ENCODE measurements at regions not wholly inside any gene's neighbourhood (a gene's known extent, or its start where the extent isn't known, plus 50 kb on each side); places are given as distances from the start of the nearest gene placed in this dataset.

DNA sequence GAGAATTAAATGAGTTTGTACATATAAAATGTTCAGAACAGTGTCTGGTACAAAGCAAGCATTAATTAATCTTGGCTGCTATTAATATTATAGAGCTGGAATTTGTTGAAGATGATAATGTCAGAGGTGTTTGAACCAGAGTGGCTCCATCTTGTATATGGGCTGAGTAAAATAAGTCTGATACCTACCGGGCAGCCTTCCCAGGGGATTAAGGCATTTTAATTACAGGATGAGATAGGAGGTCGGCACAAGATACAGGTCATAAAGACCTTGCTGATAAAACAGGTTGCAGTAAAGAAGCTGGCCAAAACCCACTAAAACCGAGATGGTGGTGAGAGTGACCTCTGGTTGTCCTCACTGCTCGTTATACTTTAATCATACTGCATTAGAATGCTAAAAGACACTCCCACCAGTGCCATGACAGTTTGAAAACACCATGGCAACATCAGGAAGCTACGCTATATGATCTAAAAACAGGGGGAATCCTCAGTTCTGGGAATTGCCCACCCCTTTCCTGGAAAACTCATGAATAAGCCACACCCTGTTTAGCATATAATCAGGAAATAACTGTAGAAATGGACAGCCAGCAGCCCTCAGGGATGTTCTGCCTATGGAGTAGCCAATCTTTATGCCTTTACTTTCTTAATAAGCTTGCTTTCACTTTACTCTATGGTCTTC, 90.2 kb downstream of the PLK2 start:
- Histone ChIP-seq H3K9ac (ENCODE audit: low read length) (no peak overlapping the region), H3K4me1 (ENCODE audit: control insufficient read depth, insufficient read depth, low read length) (no peaks in the 10 kb centered on the region), H3K36me3 (ENCODE audit: control insufficient read depth, insufficient read depth, low read length) (no peaks in the 10 kb centered on the region), H3K4me3 (ENCODE audit: low read length) (no peak overlapping the region), H3K27me3 (ENCODE audit: control insufficient read depth, insufficient read depth, low read length) (no peaks in the 10 kb centered on the region), H3K27ac (ENCODE audit: low read depth, low read length) (no peak overlapping the region)

DNA sequence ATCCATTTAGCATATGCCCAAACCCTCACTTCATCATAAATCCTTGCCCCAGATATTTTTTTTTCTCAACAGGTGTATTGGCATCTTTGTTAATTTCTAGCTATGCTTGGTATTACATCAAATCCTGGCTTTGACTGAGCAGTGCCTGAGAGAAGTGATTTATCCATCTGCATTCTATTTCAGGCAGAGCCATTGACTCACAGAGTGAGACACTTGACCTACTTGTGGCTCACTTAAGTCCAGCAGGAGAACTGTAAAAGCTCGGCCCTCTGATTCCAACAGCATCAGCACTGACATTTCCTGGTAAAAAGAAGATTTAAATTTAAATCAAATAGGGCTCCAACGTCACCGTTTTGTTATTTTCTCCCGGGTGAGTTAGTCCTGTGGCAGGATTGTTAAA, 93.4 kb downstream of the PLK2 start:
- no peak overlapping the region for H3K27ac ChIP-seq (ENCODE audit: low read depth, low read length)
- H3K27me3 ChIP-seq (ENCODE audit: control insufficient read depth, insufficient read depth, low read length), result no peaks in the 10 kb centered on the region
- H3K9ac ChIP-seq (ENCODE audit: low read length), result no peak overlapping the region
- no peaks in the 10 kb centered on the region for H3K36me3 ChIP-seq (ENCODE audit: control insufficient read depth, insufficient read depth, low read length)
- no peak overlapping the region for H3K4me3 ChIP-seq (ENCODE audit: low read length)
- H3K4me1 ChIP-seq (ENCODE audit: control insufficient read depth, insufficient read depth, low read length), result no peaks in the 10 kb centered on the region

DNA sequence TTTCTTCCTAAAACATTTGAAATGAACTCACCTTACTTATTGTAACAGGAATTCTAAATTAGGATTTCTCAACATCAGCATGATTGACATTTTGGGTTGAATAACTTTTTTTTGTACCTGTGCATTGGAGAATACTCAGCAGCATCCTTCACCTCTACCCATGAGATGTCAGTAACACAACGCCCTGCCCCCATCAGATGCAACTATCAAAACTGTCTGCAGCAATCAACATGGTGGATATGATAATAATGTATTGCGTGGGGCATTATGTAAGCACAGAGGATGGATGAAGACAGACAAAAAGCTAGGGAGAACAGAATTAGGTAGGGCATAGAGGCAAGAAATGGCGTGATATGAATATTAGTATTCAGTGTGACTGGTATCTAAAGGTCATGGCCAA, 94.1 kb downstream of the PLK2 start:
- H3K27ac ChIP-seq (ENCODE audit: low read depth, low read length), result no peak overlapping the region
- no peaks in the 10 kb centered on the region for H3K27me3 ChIP-seq (ENCODE audit: control insufficient read depth, insufficient read depth, low read length)
- no peak overlapping the region for H3K9ac ChIP-seq (ENCODE audit: low read length)
- no peaks in the 10 kb centered on the region for H3K4me1 ChIP-seq (ENCODE audit: control insufficient read depth, insufficient read depth, low read length)
- H3K36me3 ChIP-seq (ENCODE audit: control insufficient read depth, insufficient read depth, low read length), result no peaks in the 10 kb centered on the region
- H3K4me3 ChIP-seq (ENCODE audit: low read length), result no peak overlapping the region

DNA sequence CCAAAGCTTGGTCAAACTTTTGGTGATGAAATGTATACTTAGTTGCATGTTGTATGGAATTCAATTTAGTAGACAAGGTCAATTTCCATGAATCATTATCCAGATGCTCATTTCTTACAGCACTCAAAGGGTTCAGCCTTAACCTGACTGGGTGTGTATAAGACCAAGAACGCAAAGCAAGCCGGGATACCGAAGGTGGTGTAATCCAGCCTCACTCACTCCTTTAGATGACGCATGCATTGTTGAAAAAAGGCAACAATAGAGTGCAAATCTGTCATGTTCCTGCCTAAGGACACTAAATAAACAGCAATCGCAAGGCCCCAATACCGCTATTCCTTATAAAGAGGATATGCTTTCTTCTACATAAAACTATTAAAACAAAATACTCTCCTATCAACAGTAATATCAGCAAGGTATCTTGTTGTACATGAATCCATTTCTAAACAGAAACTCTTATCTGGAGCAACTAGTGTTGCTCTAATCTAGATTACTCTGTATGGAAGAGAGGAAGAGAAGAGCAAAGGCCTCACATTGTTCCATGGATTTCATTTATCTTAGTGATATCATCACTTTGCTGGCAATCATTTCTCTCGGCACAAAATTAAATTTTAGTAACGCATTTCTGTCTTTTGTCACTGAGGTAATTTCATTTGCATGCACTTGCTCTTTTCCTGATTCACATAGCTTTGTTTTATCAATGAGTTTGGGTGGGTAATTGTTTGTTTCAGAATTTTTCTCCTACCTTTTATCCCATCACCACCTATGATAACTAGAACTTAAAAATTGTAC, 96.2 kb downstream of the PLK2 start:
- Histone ChIP-seq H3K27me3 (ENCODE audit: control insufficient read depth, insufficient read depth, low read length) (no peaks in the 10 kb centered on the region), H3K36me3 (ENCODE audit: control insufficient read depth, insufficient read depth, low read length) (no peaks in the 10 kb centered on the region), H3K27ac (ENCODE audit: low read depth, low read length) (no peak overlapping the region), H3K4me1 (ENCODE audit: control insufficient read depth, insufficient read depth, low read length) (no peaks in the 10 kb centered on the region), H3K4me3 (ENCODE audit: low read length) (no peak overlapping the region), H3K9ac (ENCODE audit: low read length) (no peak overlapping the region)

DNA sequence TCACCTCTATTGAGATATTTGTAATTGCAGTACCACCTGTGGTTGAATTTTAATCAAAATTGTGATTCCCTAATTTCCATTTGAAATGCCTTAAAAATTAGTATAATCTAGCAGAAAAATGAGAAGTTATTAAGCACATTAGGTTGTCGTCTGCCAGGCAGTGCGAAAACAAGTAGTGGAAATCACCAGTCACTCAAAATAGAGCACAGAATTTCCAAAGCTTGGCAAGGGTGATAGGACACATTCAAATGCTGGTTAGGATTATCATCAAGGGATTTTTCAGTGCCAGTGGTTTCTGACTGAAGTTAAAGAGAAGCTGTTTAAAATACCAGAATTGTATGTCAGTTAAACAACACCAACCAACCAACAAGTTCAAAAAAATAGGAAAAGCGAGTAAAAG, 97.8 kb downstream of the PLK2 start:
- Histone ChIP-seq H3K4me3 (ENCODE audit: low read length) (no peak overlapping the region), H3K4me1 (ENCODE audit: control insufficient read depth, insufficient read depth, low read length) (no peaks in the 10 kb centered on the region), H3K27me3 (ENCODE audit: control insufficient read depth, insufficient read depth, low read length) (no peaks in the 10 kb centered on the region), H3K27ac (ENCODE audit: low read depth, low read length) (no peak overlapping the region), H3K9ac (ENCODE audit: low read length) (no peak overlapping the region), H3K36me3 (ENCODE audit: control insufficient read depth, insufficient read depth, low read length) (no peaks in the 10 kb centered on the region)

DNA sequence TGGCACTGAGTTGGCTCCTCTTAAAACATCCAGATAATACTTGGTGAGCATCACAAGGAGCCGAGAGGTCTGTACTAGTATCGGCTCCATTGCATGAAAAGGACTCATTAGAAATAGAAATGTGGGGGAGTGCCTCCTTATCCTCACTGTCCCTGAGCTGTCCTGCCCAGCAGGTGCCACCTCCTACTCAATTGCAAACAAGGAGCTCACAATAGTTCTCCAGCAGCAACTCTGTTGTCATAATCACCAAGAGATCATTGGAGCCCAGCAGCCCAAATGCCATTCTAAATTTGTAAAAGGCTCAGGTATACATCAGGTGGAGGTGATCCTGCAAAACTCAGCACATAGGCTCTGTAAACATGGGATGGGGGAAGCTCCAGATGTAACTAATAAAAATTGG, 99.1 kb downstream of the PLK2 start:
- Histone ChIP-seq H3K4me1 (ENCODE audit: control insufficient read depth, insufficient read depth, low read length) (no peaks in the 10 kb centered on the region), H3K27ac (ENCODE audit: low read depth, low read length) (no peak overlapping the region), H3K9ac (ENCODE audit: low read length) (no peak overlapping the region), H3K27me3 (ENCODE audit: control insufficient read depth, insufficient read depth, low read length) (no peaks in the 10 kb centered on the region), H3K4me3 (ENCODE audit: low read length) (no peak overlapping the region), H3K36me3 (ENCODE audit: control insufficient read depth, insufficient read depth, low read length) (no peaks in the 10 kb centered on the region)

DNA sequence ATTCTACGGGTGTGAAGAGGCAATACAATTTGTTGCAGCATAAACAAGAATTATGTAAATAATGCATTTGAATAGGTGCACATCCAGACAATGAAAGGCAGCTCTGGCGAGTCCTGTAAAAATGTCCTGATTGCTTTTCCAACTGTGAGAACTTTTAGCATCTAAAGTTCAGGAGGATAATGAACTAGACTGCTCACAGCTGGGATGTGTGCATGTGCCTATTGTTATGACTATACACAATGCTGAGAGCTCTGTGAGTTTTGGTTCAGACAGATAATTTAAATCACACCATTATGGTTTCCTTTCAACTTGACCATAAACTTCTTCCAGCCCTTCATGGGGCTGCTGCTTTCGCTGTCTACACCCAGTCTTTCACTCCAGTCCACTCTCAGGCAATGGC, 99.9 kb downstream of the PLK2 start:
- Histone ChIP-seq H3K27me3 (ENCODE audit: control insufficient read depth, insufficient read depth, low read length) (no peaks in the 10 kb centered on the region), H3K4me3 (ENCODE audit: low read length) (no peak overlapping the region), H3K27ac (ENCODE audit: low read depth, low read length) (no peak overlapping the region), H3K36me3 (ENCODE audit: control insufficient read depth, insufficient read depth, low read length) (no peaks in the 10 kb centered on the region), H3K4me1 (ENCODE audit: control insufficient read depth, insufficient read depth, low read length) (no peaks in the 10 kb centered on the region), H3K9ac (ENCODE audit: low read length) (no peak overlapping the region)

DNA sequence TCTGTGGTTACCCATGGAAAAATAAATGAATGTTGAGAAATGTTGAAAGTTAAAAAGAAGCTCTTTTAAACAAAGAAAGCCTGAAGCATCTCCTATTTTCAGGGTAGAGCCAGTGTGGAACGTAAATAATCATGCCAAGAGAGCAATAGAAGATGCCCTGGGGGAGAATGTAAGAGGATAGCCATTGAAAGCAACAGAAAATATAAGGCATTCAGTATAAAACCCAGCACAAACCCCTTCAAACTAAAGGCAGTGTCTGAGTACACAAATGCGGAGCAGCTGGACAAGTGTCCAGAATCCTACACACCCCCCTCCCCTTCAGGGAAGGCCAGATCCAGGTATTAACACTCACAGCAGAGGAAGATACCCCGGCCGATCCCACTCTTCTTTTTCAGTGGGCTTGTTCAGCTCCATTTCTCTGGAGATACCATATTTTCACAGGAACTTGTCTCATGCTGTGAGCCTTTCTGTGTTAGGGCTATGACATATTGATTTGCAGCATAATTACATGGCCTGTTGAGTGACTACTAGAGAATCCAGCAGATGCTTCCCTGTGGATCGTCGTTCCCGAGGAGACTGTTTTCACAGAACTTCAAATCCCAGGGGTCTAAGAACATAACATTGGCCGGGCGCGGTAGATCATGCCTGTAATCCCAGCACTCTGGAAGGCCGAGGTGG, 101.2 kb downstream of the PLK2 start:
- Histone ChIP-seq H3K4me3 (ENCODE audit: low read length) (no peak overlapping the region), H3K4me1 (ENCODE audit: control insufficient read depth, insufficient read depth, low read length) (no peaks in the 10 kb centered on the region)

DNA sequence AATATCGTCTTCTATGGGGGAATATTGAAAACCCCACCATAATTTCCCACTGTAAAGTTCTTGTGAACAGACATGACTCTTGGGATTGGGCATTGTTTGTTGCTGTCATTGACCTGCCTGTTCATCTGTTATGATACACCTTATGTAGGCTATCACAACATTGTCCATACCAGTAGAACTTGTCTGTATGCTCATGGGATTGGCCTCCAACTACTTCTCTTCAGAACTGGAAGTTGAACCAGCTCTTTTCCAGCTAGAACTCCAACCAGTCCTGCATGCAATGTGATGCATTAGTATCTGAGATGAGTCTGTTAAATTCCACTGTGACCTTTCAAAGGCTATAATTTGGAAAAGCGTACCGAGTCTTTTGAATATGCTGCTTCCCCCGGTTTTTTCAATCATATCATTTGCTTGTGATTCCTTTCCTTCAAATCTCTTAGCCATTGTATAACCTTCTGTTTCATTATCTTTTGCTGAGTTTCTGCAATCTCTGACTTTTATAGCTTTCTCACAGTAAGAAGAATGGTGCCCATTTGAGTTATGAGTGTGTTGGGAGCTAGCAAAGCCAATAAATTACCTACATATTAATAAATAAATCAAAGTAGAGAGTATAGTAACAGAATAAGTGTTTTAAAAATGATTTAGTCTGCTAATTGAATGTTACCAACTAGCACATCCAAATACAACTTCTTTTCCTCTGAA, 101.9 kb downstream of the PLK2 start:
- H3K9ac ChIP-seq (ENCODE audit: low read length), result no peak overlapping the region
- no peaks in the 10 kb centered on the region for H3K4me1 ChIP-seq (ENCODE audit: control insufficient read depth, insufficient read depth, low read length)
- H3K27me3 ChIP-seq (ENCODE audit: control insufficient read depth, insufficient read depth, low read length), result no peaks in the 10 kb centered on the region
- H3K4me3 ChIP-seq (ENCODE audit: low read length), result no peak overlapping the region
- H3K27ac ChIP-seq (ENCODE audit: low read depth, low read length), result no peak overlapping the region
- H3K36me3 ChIP-seq (ENCODE audit: control insufficient read depth, insufficient read depth, low read length), result no peaks in the 10 kb centered on the region

More for the DNA sequence above, 101.2 kb downstream of the PLK2 start:
- Histone ChIP-seq H3K27ac (ENCODE audit: low read depth, low read length) (no peak overlapping the region), H3K27me3 (ENCODE audit: control insufficient read depth, insufficient read depth, low read length) (no peaks in the 10 kb centered on the region), H3K9ac (ENCODE audit: low read length) (no peak overlapping the region), H3K36me3 (ENCODE audit: control insufficient read depth, insufficient read depth, low read length) (no peaks in the 10 kb centered on the region)

DNA sequence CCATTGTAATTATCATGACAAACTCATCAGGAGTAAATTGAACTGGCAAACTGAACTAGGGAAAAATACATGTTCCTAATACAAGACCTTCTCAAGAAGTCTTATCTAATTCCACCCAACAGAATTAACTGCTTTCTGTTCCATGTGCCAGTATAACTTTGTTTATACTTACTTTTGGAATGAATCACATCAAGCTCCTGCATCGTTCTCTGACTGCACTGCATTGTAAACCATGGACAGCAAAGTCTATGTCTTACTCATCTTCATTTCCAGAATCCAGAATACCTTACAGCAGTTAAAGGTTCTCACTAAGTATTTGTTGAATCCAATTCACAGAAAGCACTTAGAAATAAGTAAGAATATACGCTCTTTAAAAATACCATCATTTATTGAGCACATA, 102.8 kb downstream of the PLK2 start:
- Histone ChIP-seq H3K27me3 (ENCODE audit: control insufficient read depth, insufficient read depth, low read length) (no peaks in the 10 kb centered on the region), H3K4me1 (ENCODE audit: control insufficient read depth, insufficient read depth, low read length) (no peaks in the 10 kb centered on the region), H3K9ac (ENCODE audit: low read length) (no peak overlapping the region), H3K4me3 (ENCODE audit: low read length) (no peak overlapping the region), H3K36me3 (ENCODE audit: control insufficient read depth, insufficient read depth, low read length) (no peaks in the 10 kb centered on the region), H3K27ac (ENCODE audit: low read depth, low read length) (no peak overlapping the region)

DNA sequence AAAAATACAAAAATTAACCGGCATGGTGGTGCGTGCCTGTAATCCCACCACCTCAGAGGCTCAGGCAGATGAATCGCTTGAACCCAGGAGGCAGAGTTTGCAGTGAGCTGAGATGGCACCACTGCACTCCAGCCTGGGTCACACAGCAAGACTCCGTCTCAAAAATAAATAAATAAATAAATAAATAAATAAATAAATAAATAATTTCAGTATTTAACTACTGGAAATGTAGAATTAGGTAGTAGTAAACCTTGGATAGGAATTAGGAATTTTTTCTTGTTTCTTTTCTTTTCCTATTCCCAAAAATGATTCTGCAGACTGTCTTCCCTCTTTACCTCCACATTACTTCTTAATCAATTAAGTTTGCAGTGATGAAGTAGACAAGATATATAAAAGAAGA, 103.2 kb downstream of the PLK2 start:
- no peaks in the 10 kb centered on the region for H3K27me3 ChIP-seq (ENCODE audit: control insufficient read depth, insufficient read depth, low read length)
- no peak overlapping the region for H3K27ac ChIP-seq (ENCODE audit: low read depth, low read length)
- no peak overlapping the region for H3K4me3 ChIP-seq (ENCODE audit: low read length)
- H3K36me3 ChIP-seq (ENCODE audit: control insufficient read depth, insufficient read depth, low read length), result no peaks in the 10 kb centered on the region
- H3K9ac ChIP-seq (ENCODE audit: low read length), result no peak overlapping the region
- no peaks in the 10 kb centered on the region for H3K4me1 ChIP-seq (ENCODE audit: control insufficient read depth, insufficient read depth, low read length)

DNA sequence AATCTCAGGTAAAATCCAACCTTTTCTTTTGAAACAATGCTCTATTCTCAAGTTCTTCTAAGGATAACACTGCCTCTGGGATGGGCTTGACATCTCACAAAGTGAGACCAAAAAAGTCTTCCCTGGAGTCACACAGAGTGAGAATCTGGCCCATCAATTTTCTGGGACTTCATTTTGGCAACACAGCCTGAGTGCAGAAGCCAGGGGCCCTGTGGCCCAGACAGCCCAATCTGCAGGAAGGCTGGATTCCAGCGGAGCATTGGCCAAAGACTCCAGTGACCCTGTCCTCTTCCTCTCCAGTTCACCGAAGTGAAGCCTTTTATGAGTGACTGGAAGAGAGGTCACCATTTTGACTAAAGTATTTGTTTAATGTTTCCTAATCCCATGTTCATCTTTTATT, 105.1 kb downstream of the PLK2 start:
- H3K27me3 ChIP-seq (ENCODE audit: control insufficient read depth, insufficient read depth, low read length), result no peaks in the 10 kb centered on the region
- no peaks in the 10 kb centered on the region for H3K4me1 ChIP-seq (ENCODE audit: control insufficient read depth, insufficient read depth, low read length)
- no peak overlapping the region for H3K9ac ChIP-seq (ENCODE audit: low read length)
- no peak overlapping the region for H3K27ac ChIP-seq (ENCODE audit: low read depth, low read length)
- no peak overlapping the region for H3K4me3 ChIP-seq (ENCODE audit: low read length)
- H3K36me3 ChIP-seq (ENCODE audit: control insufficient read depth, insufficient read depth, low read length), result no peaks in the 10 kb centered on the region
